B cell (primary cell): ENCODE measurements at regions not wholly inside any gene's neighbourhood (a gene's known extent, or its start where the extent isn't known, plus 50 kb on each side); places are given as distances from the start of the nearest gene placed in this dataset.

Experiments used
- ATAC-seq: fragments of 200-7000 bp; cut with Tn5 transposase; one replicate; pipeline ENCODE4 v1.10.0; 2021; ENCODE audit warnings: low read depth, mild to moderate bottlenecking, moderate number of reproducible peaks, moderate library complexity
- CTCF ChIA-PET: fragments of 350-600 bp; sonication (Branson Sonifier 250); formaldehyde crosslinking; loops from one replicate; lab custom pipeline; 2021; ENCODE audit warnings: antibody characterized with exemption, inconsistent platforms; lab: Charles Lee
- POLR2A ChIA-PET: fragments of 350-600 bp; sonication (Branson Sonifier 250); formaldehyde crosslinking; loops from one replicate; lab custom pipeline; 2021; ENCODE audit warnings: antibody characterized with exemption; lab: Charles Lee
- DNase-seq: peaks from one replicate; pipeline ENCODE4 v3.0.0; 2013
- H2AFZ ChIP-seq: 2 replicates; pipeline ENCODE4 v1.6.1; 2012; ENCODE audit warnings: mild to moderate bottlenecking, low read depth, low read length; ENCODE audit not compliant: insufficient read depth, poor library complexity, severe bottlenecking
- H3K27ac ChIP-seq, 2 donors: 1 replicate in 1 of 2; 2 replicates in 1 of 2; pipeline ENCODE4 v1.5.1; 2012 to 2013; ENCODE audit warnings: low read length in 2 of 2, mild to moderate bottlenecking in 2 of 2, moderate library complexity in 1 of 2
- H3K27me3 ChIP-seq, 4 experiments: fragments of 200-600 bp in 1 of 4; sonication (generic) in 1 of 4; replicated peaks in 1 of 4; 1 replicate in 2 of 4; 2 replicates in 2 of 4; pipeline versions ENCODE4 v1.6.1 to v1.7.0; 2013 to 2016; ENCODE audit warnings: low read length in 3 of 4, mild to moderate bottlenecking in 2 of 4, mixed read lengths in 1 of 4, moderate library complexity in 1 of 4; ENCODE audit not compliant: insufficient read depth in 4 of 4, control insufficient read depth in 3 of 4; ENCODE audit errors: control extremely low read depth in 1 of 4
- H3K36me3 ChIP-seq, 2 experiments: replicated peaks in 1 of 2; 1 replicate in 1 of 2; 2 replicates in 1 of 2; pipeline versions ENCODE4 v1.6.1 to v1.7.1; 2013; ENCODE audit warnings: low read length in 1 of 2; ENCODE audit not compliant: insufficient read depth in 2 of 2, control insufficient read depth in 1 of 2; ENCODE audit errors: control extremely low read depth in 1 of 2, extremely low read depth in 1 of 2
- H3K4me1 ChIP-seq, 2 donors: fragments of 200-600 bp in 1 of 2; sonication (generic) in 1 of 2; 1 replicate in 1 of 2; 2 replicates in 1 of 2; pipeline versions ENCODE4 v1.5.1 to v1.6.1; 2013 to 2017; ENCODE audit warnings: low read length in 2 of 2; ENCODE audit not compliant: control insufficient read depth in 2 of 2, insufficient read depth in 2 of 2
- H3K4me2 ChIP-seq: replicated peaks from 2 replicates; pipeline ENCODE3; 2012; ENCODE audit warnings: mild to moderate bottlenecking, low read depth, low read length; ENCODE audit not compliant: poor library complexity, severe bottlenecking
- H3K4me3 ChIP-seq, 5 experiments: fragments of 200-600 bp in 1 of 5; sonication (generic) in 1 of 5; 1 replicate in 3 of 5; 2 replicates in 2 of 5; pipeline versions ENCODE4 v1.5.1 to v1.7.0; 2011 to 2016; ENCODE audit warnings: low read length in 4 of 5, mild to moderate bottlenecking in 4 of 5, low read depth in 2 of 5, control low read depth in 1 of 5, moderate library complexity in 1 of 5; ENCODE audit not compliant: insufficient read depth in 1 of 5; ENCODE audit errors: control extremely low read depth in 1 of 5, extremely low read depth in 1 of 5
- H3K79me2 ChIP-seq: fragments of 200-600 bp; sonication (generic); one replicate; pipeline ENCODE4 v1.6.0; 2016; ENCODE audit warnings: low read length; ENCODE audit not compliant: control insufficient read depth, insufficient read depth
- H3K9ac ChIP-seq: fragments of 200-600 bp; sonication (generic); 2 replicates; pipeline ENCODE4 v1.6.1; 2017; ENCODE audit warnings: mild to moderate bottlenecking, low read length, moderate library complexity
- H3K9me3 ChIP-seq, 3 donors: one replicate each; pipeline versions ENCODE4 v1.6.1 to v1.7.1; 2013; ENCODE audit warnings: low read length in 2 of 3; ENCODE audit not compliant: control insufficient read depth in 2 of 3, insufficient read depth in 1 of 3; ENCODE audit errors: control extremely low read depth in 1 of 3
- H4K20me1 ChIP-seq: 2 replicates; pipeline ENCODE4 v1.6.0; 2012; ENCODE audit warnings: mild to moderate bottlenecking, low read length; ENCODE audit not compliant: insufficient read depth, control insufficient read depth, poor library complexity, severe bottlenecking
- H3K27ac Mint-ChIP-seq: one replicate; pipeline ENCODE4 v1.8.0; 2021; ENCODE audit warnings: mixed read lengths
- H3K27me3 Mint-ChIP-seq: one replicate; pipeline ENCODE4 v1.8.0; 2021; ENCODE audit warnings: mixed read lengths
- H3K4me1 Mint-ChIP-seq: one replicate; pipeline ENCODE4 v1.8.0; 2021; ENCODE audit warnings: mixed read lengths
- H3K4me3 Mint-ChIP-seq: one replicate; pipeline ENCODE4 v1.8.0; 2021; ENCODE audit warnings: mixed read lengths
- H3K9me3 Mint-ChIP-seq: one replicate; pipeline ENCODE4 v1.8.0; 2022; ENCODE audit warnings: mixed read lengths; ENCODE audit not compliant: insufficient read depth
- CTCF ChIP-seq: fragments of 200-600 bp; IDR thresholded peaks from one replicate; pipeline ENCODE4 v1.8.0; 2022; ENCODE audit warnings: antibody characterized with exemption, mild to moderate bottlenecking
- EZH2 ChIP-seq: IDR thresholded peaks from 2 replicates; pipeline ENCODE4 v1.6.1; 2012; ENCODE audit warnings: borderline replicate concordance, low read depth, mild to moderate bottlenecking, moderate library complexity, low read length; ENCODE audit not compliant: insufficient read depth, poor library complexity, severe bottlenecking
- WGBS: methylation state at CpG from one replicate; pipeline ENCODE4 v1.1.5; 2013; ENCODE audit warnings: missing lambda C conversion rate; ENCODE audit not compliant: insufficient coverage; 5-methylcytosine and 5-hydroxymethylcytosine counted together
- intact Hi-C: fragments of 100-400 bp; cut with micrococcal nuclease; formaldehyde crosslinking; loops from one replicate; pipeline ENCODE4 v1.10.0; 2022

GRCh38 chr10:123289432-123289831, 135.2 kb downstream of the BUB3 start:
- H3K27ac Mint-ChIP-seq: no peak overlapping the region

GRCh38 chr10:123294109-123294508, 139.9 kb downstream of the BUB3 start:
- ChIA-PET POLR2A (no interaction called here), CTCF (no interaction called here)
- Histone ChIP-seq H3K4me3 (no peak overlapping the region), H3K36me3 (no peaks in the 10 kb centered on the region), H3K27me3 (no peaks in the 10 kb centered on the region), H3K4me2 (no peak overlapping the region), H3K9ac (no peak overlapping the region), H3K9me3 (peaks cover 0 to 4% (median 0%) of the 10 kb centered on the region in 3 donors), H3K79me2 (no peaks in the 10 kb centered on the region), H3K27ac (no peak overlapping the region), H3K4me1 (no peaks in the 10 kb centered on the region), H4K20me1 (no peaks in the 10 kb centered on the region), H2AFZ (no peak overlapping the region)
- H3K9me3 Mint-ChIP-seq: no peaks in the 10 kb centered on the region
- DNase-seq (no peak), ATAC-seq (no peak)
- intact Hi-C loops: no loop called here
- H3K27me3 Mint-ChIP-seq: peaks cover 2% of the 10 kb centered on the region
- H3K27ac Mint-ChIP-seq: no peak overlapping the region
- no peak overlapping the region for H3K4me3 Mint-ChIP-seq
- TF ChIP-seq CTCF: no peak
- no peak for TF ChIP-seq EZH2
- no peaks in the 10 kb centered on the region for H3K4me1 Mint-ChIP-seq
- 77% methylated on average over 3 of the region's 5 CpGs for WGBS

More at GRCh38 chr10:123289432-123289831, 135.2 kb downstream of the BUB3 start:
- intact Hi-C loops: no loop called here
- H3K4me1 Mint-ChIP-seq: no peaks in the 10 kb centered on the region
- ATAC-seq: no peak
- no peak overlapping the region for H3K9ac ChIP-seq
- H3K9me3 Mint-ChIP-seq: no peaks in the 10 kb centered on the region
- H4K20me1 ChIP-seq: no peaks in the 10 kb centered on the region
- POLR2A ChIA-PET: no interaction called here
- H3K9me3 ChIP-seq: peaks cover 0 to 4% (median 0%) of the 10 kb centered on the region in 3 donors
- no peak for DNase-seq
- H3K4me3 ChIP-seq: no peak overlapping the region
- 83% methylated on average over 1 of the region's 1 CpG for WGBS
- H3K4me2 ChIP-seq: no peak overlapping the region
- no peaks in the 10 kb centered on the region for H3K79me2 ChIP-seq
- no peaks in the 10 kb centered on the region for H3K27me3 ChIP-seq
- H3K27me3 Mint-ChIP-seq: peaks cover 6% of the 10 kb centered on the region
- no peak overlapping the region for H2AFZ ChIP-seq
- no peaks in the 10 kb centered on the region for H3K4me1 ChIP-seq
- H3K36me3 ChIP-seq: no peaks in the 10 kb centered on the region
- no peak overlapping the region for H3K4me3 Mint-ChIP-seq
- no peak overlapping the region for H3K27ac ChIP-seq
- TF ChIP-seq CTCF (no peak), EZH2 (no peak)
- CTCF ChIA-PET: no interaction called here
